HG03135 (cell line): ENCODE measurements at regions not wholly inside any gene's neighbourhood (a gene's known extent, or its start where the extent isn't known, plus 50 kb on each side); places are given as distances from the start of the nearest gene placed in this dataset.
A peak's percentile ranks its signal among the peaks of the same experiment; 100 is the strongest.
"Not testable (repeated sequence)": the region's sequence is repeated elsewhere in the genome, so short reads cannot be mapped to it uniquely, and the experiment has no call there.

Experiments
- ATAC-seq: cut with Tn5 transposase; IDR thresholded peaks from one replicate; pipeline ENCODE4 v1.9.1; 2021; ENCODE audit warnings: mild to moderate bottlenecking, moderate library complexity; ENCODE audit not compliant: unreplicated experiment

GRCh38 chr5:158451993-158452672 is 593.2 kb upstream of the CLINT1 start:
- no peak for ATAC-seq

- no peak for ATAC-seq
Observed at GRCh38 chr5:158451203-158451992, 592.5 kb upstream of the CLINT1 start.

- no peak for ATAC-seq
Observed at GRCh38 chr5:158450751-158451171, 591.8 kb upstream of the CLINT1 start.

GRCh38 chr5:158446761-158447160 is 587.8 kb upstream of the CLINT1 start:
- ATAC-seq, result not testable (repeated sequence)

- ATAC-seq, result not testable (repeated sequence)
Observed at GRCh38 chr5:158439204-158439603, 580.3 kb upstream of the CLINT1 start.

- ATAC-seq, result no peak
Observed at GRCh38 chr5:158436271-158437065, 577.5 kb upstream of the CLINT1 start.

GRCh38 chr5:158435161-158435616 is 576.2 kb upstream of the CLINT1 start:
- peak; percentile 62 for ATAC-seq

GRCh38 chr5:158434749-158435148 is 575.8 kb upstream of the CLINT1 start:
- ATAC-seq, result no peak

- ATAC-seq, result no peak
Observed at GRCh38 chr5:158433634-158434033, 574.7 kb upstream of the CLINT1 start.

- ATAC-seq, result peak; percentile 52
Observed at GRCh38 chr5:158431369-158432029, 572.6 kb upstream of the CLINT1 start.

GRCh38 chr5:158430798-158431167 is 571.8 kb upstream of the CLINT1 start:
- no peak for ATAC-seq

GRCh38 chr5:158430166-158430797 is 571.3 kb upstream of the CLINT1 start:
- no peak for ATAC-seq

GRCh38 chr5:158429564-158429963 is 570.6 kb upstream of the CLINT1 start:
- no peak for ATAC-seq

- ATAC-seq, result no peak
Observed at GRCh38 chr5:158423623-158424200, 564.8 kb upstream of the CLINT1 start.

GRCh38 chr5:158422653-158423515 is 563.9 kb upstream of the CLINT1 start:
- no peak for ATAC-seq

- no peak for ATAC-seq
Observed at GRCh38 chr5:158421319-158421718, 562.4 kb upstream of the CLINT1 start.

- ATAC-seq, result no peak
Observed at GRCh38 chr5:158419186-158419585, 560.2 kb upstream of the CLINT1 start.

GRCh38 chr5:158414780-158415179 is 555.8 kb upstream of the CLINT1 start:
- ATAC-seq, result no peak

GRCh38 chr5:158414333-158414762 is 555.4 kb upstream of the CLINT1 start:
- ATAC-seq, result no peak
